ENCODE measurements at regions not wholly inside any gene's neighbourhood (a gene's known extent, or its start where the extent isn't known, plus 50 kb on each side); places are given as distances from the start of the nearest gene placed in this dataset.

- no peak for DNase-seq (ENCODE audit: low spot score)
These were observed 53.5 kb upstream of the TIPARP start for GRCh38 chr3:156620901-156621300.

- DNase-seq (ENCODE audit: low spot score) = no peak
These were observed 54.1 kb upstream of the TIPARP start for GRCh38 chr3:156620260-156620659.

- DNase-seq (ENCODE audit: low spot score) = no peak
These were observed 55.0 kb upstream of the TIPARP start for GRCh38 chr3:156619376-156619775.

- DNase-seq (ENCODE audit: low spot score) = no peak
These were observed 56.6 kb upstream of the TIPARP start for GRCh38 chr3:156617781-156618180.

GRCh38 chr3:156617145-156617544 is 57.2 kb upstream of the TIPARP start:
- no peak for DNase-seq (ENCODE audit: low spot score)

- no peak for DNase-seq (ENCODE audit: low spot score)
These were observed 58.7 kb upstream of the TIPARP start for GRCh38 chr3:156615592-156616173.

- peak; percentile 51 for DNase-seq (ENCODE audit: low spot score)
These were observed 59.5 kb upstream of the TIPARP start for GRCh38 chr3:156614642-156615511.

- no peak for DNase-seq (ENCODE audit: low spot score)
These were observed 58.0 kb upstream of the SSR3 start for GRCh38 chr3:156612903-156613302.

- DNase-seq (ENCODE audit: low spot score) = no peak
These were observed 57.1 kb upstream of the SSR3 start for GRCh38 chr3:156611870-156612494.

- DNase-seq (ENCODE audit: low spot score) = no peak
These were observed 55.2 kb upstream of the SSR3 start for GRCh38 chr3:156610154-156610553.

GRCh38 chr3:156609546-156609945 is 54.6 kb upstream of the SSR3 start:
- DNase-seq (ENCODE audit: low spot score) = no peak

GRCh38 chr3:156608601-156609514 is 53.9 kb upstream of the SSR3 start:
- no peak for DNase-seq (ENCODE audit: low spot score)

- DNase-seq (ENCODE audit: low spot score) = no peak
These were observed 51.8 kb upstream of the SSR3 start for GRCh38 chr3:156606729-156607128.

- DNase-seq (ENCODE audit: low spot score) = no peak
These were observed 51.0 kb upstream of the SSR3 start for GRCh38 chr3:156605686-156606605.

GRCh38 chr3:156604642-156605144 is 49.8 kb upstream of the SSR3 start:
- DNase-seq (ENCODE audit: low spot score) = no peak

Measured in NAMALWA (cell line).